ENCODE measurements at regions not wholly inside any gene's neighbourhood (a gene's known extent, or its start where the extent isn't known, plus 50 kb on each side); places are given as distances from the start of the nearest gene placed in this dataset.
"Not testable (repeated sequence)": the region's sequence is repeated elsewhere in the genome, so short reads cannot be mapped to it uniquely, and the experiment has no call there.

- DNase-seq (ENCODE audit: low read depth, low spot score) = no peak
- H3K9me3 ChIP-seq (ENCODE audit: control insufficient read depth, insufficient read depth, low read length) = no peaks in the 10 kb centered on the region
- H3K27ac ChIP-seq (ENCODE audit: low read length) = no peak overlapping the region
- no peaks in the 10 kb centered on the region; the same call in 1 of the 2 replicates for H3K4me1 ChIP-seq (ENCODE audit: control insufficient read depth, insufficient read depth, low read length)
- no peaks in the 10 kb centered on the region for H3K27me3 ChIP-seq (ENCODE audit: control insufficient read depth, insufficient read depth, low read length)
- no peak overlapping the region for H3K4me3 ChIP-seq (ENCODE audit: low read length)
- H3K36me3 ChIP-seq (ENCODE audit: control insufficient read depth, insufficient read depth, low read length) = no peaks in the 10 kb centered on the region
- WGBS (ENCODE audit: insufficient coverage, insufficient read length) = no CpG with 5 or more reads among the region's 14 CpGs
These were observed 300.1 kb downstream of the NDUFA10 start for GRCh38 chr2:239724851-239725550.

- H3K27ac ChIP-seq (ENCODE audit: low read length) = no peak overlapping the region
- no CpG with 5 or more reads among the region's 16 CpGs for WGBS (ENCODE audit: insufficient coverage, insufficient read length)
- DNase-seq (ENCODE audit: low read depth, low spot score) = no peak
- no peaks in the 10 kb centered on the region for H3K27me3 ChIP-seq (ENCODE audit: control insufficient read depth, insufficient read depth, low read length)
- H3K4me1 ChIP-seq (ENCODE audit: control insufficient read depth, insufficient read depth, low read length) = no peaks in the 10 kb centered on the region; the same call in 1 of the 2 replicates
- no peak overlapping the region for H3K4me3 ChIP-seq (ENCODE audit: low read length)
- no peaks in the 10 kb centered on the region for H3K36me3 ChIP-seq (ENCODE audit: control insufficient read depth, insufficient read depth, low read length)
- H3K9me3 ChIP-seq (ENCODE audit: control insufficient read depth, insufficient read depth, low read length) = no peaks in the 10 kb centered on the region
These were observed 300.8 kb downstream of the NDUFA10 start for GRCh38 chr2:239724194-239724849.

GRCh38 chr2:239723486-239724193 is 301.5 kb downstream of the NDUFA10 start:
- DNase-seq (ENCODE audit: low read depth, low spot score) = no peak
- H3K9me3 ChIP-seq (ENCODE audit: control insufficient read depth, insufficient read depth, low read length) = no peaks in the 10 kb centered on the region
- no peaks in the 10 kb centered on the region for H3K27me3 ChIP-seq (ENCODE audit: control insufficient read depth, insufficient read depth, low read length)
- H3K36me3 ChIP-seq (ENCODE audit: control insufficient read depth, insufficient read depth, low read length) = no peaks in the 10 kb centered on the region
- WGBS (ENCODE audit: insufficient coverage, insufficient read length) = no CpG with 5 or more reads among the region's 9 CpGs
- H3K4me1 ChIP-seq (ENCODE audit: control insufficient read depth, insufficient read depth, low read length) = no peaks in the 10 kb centered on the region
- H3K27ac ChIP-seq (ENCODE audit: low read length) = no peak overlapping the region
- H3K4me3 ChIP-seq (ENCODE audit: low read length) = no peak overlapping the region

GRCh38 chr2:239722760-239723470 is 302.2 kb downstream of the NDUFA10 start:
- Histone ChIP-seq H3K4me3 (ENCODE audit: low read length) (no peak overlapping the region), H3K36me3 (ENCODE audit: control insufficient read depth, insufficient read depth, low read length) (no peaks in the 10 kb centered on the region), H3K27ac (ENCODE audit: low read length) (no peak overlapping the region), H3K4me1 (ENCODE audit: control insufficient read depth, insufficient read depth, low read length) (no peaks in the 10 kb centered on the region), H3K9me3 (ENCODE audit: control insufficient read depth, insufficient read depth, low read length) (no peaks in the 10 kb centered on the region), H3K27me3 (ENCODE audit: control insufficient read depth, insufficient read depth, low read length) (no peaks in the 10 kb centered on the region)
- no peak for DNase-seq (ENCODE audit: low read depth, low spot score)
- no CpG with 5 or more reads among the region's 16 CpGs for WGBS (ENCODE audit: insufficient coverage, insufficient read length)

GRCh38 chr2:239721991-239722759 is 303.0 kb downstream of the NDUFA10 start:
- H3K27me3 ChIP-seq (ENCODE audit: control insufficient read depth, insufficient read depth, low read length) = no peaks in the 10 kb centered on the region
- H3K4me1 ChIP-seq (ENCODE audit: control insufficient read depth, insufficient read depth, low read length) = no peaks in the 10 kb centered on the region
- H3K9me3 ChIP-seq (ENCODE audit: control insufficient read depth, insufficient read depth, low read length) = no peaks in the 10 kb centered on the region
- WGBS (ENCODE audit: insufficient coverage, insufficient read length) = no CpG with 5 or more reads among the region's 18 CpGs
- H3K4me3 ChIP-seq (ENCODE audit: low read length) = no peak overlapping the region; the same call in 1 of the 2 replicates
- DNase-seq (ENCODE audit: low read depth, low spot score) = no peak
- no peak overlapping the region for H3K27ac ChIP-seq (ENCODE audit: low read length)
- H3K36me3 ChIP-seq (ENCODE audit: control insufficient read depth, insufficient read depth, low read length) = no peaks in the 10 kb centered on the region

- no peaks in the 10 kb centered on the region for H3K9me3 ChIP-seq (ENCODE audit: control insufficient read depth, insufficient read depth, low read length)
- H3K27ac ChIP-seq (ENCODE audit: low read length) = no peak overlapping the region
- no CpG with 5 or more reads among the region's 11 CpGs for WGBS (ENCODE audit: insufficient coverage, insufficient read length)
- no peaks in the 10 kb centered on the region for H3K36me3 ChIP-seq (ENCODE audit: control insufficient read depth, insufficient read depth, low read length)
- H3K27me3 ChIP-seq (ENCODE audit: control insufficient read depth, insufficient read depth, low read length) = no peaks in the 10 kb centered on the region
- no peaks in the 10 kb centered on the region for H3K4me1 ChIP-seq (ENCODE audit: control insufficient read depth, insufficient read depth, low read length)
- no peak overlapping the region for H3K4me3 ChIP-seq (ENCODE audit: low read length)
- DNase-seq (ENCODE audit: low read depth, low spot score) = no peak
These were observed 303.6 kb downstream of the NDUFA10 start for GRCh38 chr2:239721531-239721930.

GRCh38 chr2:239720361-239721360 is 304.5 kb downstream of the NDUFA10 start:
- H3K27me3 ChIP-seq (ENCODE audit: control insufficient read depth, insufficient read depth, low read length) = no peaks in the 10 kb centered on the region
- no peak for DNase-seq (ENCODE audit: low read depth, low spot score)
- no peaks in the 10 kb centered on the region for H3K4me1 ChIP-seq (ENCODE audit: control insufficient read depth, insufficient read depth, low read length)
- no CpG with 5 or more reads among the region's 27 CpGs for WGBS (ENCODE audit: insufficient coverage, insufficient read length)
- H3K4me3 ChIP-seq (ENCODE audit: low read length) = no peak overlapping the region
- no peak overlapping the region for H3K27ac ChIP-seq (ENCODE audit: low read length)
- H3K9me3 ChIP-seq (ENCODE audit: control insufficient read depth, insufficient read depth, low read length) = no peaks in the 10 kb centered on the region
- no peaks in the 10 kb centered on the region for H3K36me3 ChIP-seq (ENCODE audit: control insufficient read depth, insufficient read depth, low read length)

GRCh38 chr2:239719791-239720360 is 305.3 kb downstream of the NDUFA10 start:
- Histone ChIP-seq H3K4me3 (ENCODE audit: low read length) (no peak overlapping the region), H3K27ac (ENCODE audit: low read length) (no peak overlapping the region), H3K27me3 (ENCODE audit: control insufficient read depth, insufficient read depth, low read length) (no peaks in the 10 kb centered on the region), H3K4me1 (ENCODE audit: control insufficient read depth, insufficient read depth, low read length) (no peaks in the 10 kb centered on the region), H3K36me3 (ENCODE audit: control insufficient read depth, insufficient read depth, low read length) (no peaks in the 10 kb centered on the region), H3K9me3 (ENCODE audit: control insufficient read depth, insufficient read depth, low read length) (no peaks in the 10 kb centered on the region)
- WGBS (ENCODE audit: insufficient coverage, insufficient read length) = no CpG with 5 or more reads among the region's 9 CpGs
- no peak for DNase-seq (ENCODE audit: low read depth, low spot score)

- H3K27me3 ChIP-seq (ENCODE audit: control insufficient read depth, insufficient read depth, low read length); DNase-seq (ENCODE audit: low read depth, low spot score): not testable (repeated sequence)
- WGBS (ENCODE audit: insufficient coverage, insufficient read length) = no CpG with 5 or more reads among the region's 6 CpGs
These were observed 306.2 kb downstream of the NDUFA10 start for GRCh38 chr2:239718991-239719390.

More at GRCh38 chr2:239718991-239719390, 306.2 kb downstream of the NDUFA10 start:
- H3K9me3 ChIP-seq (ENCODE audit: control insufficient read depth, insufficient read depth, low read length); H3K27ac ChIP-seq (ENCODE audit: low read length); H3K36me3 ChIP-seq (ENCODE audit: control insufficient read depth, insufficient read depth, low read length); H3K4me1 ChIP-seq (ENCODE audit: control insufficient read depth, insufficient read depth, low read length); H3K4me3 ChIP-seq (ENCODE audit: low read length): not testable (repeated sequence)
